CD4-positive, CD25-positive, alpha-beta regulatory T cell (primary cell): ENCODE measurements at regions not wholly inside any gene's neighbourhood (a gene's known extent, or its start where the extent isn't known, plus 50 kb on each side); places are given as distances from the start of the nearest gene placed in this dataset.

ENCODE experiments used
- ATAC-seq, 2 donors: fragments of 150-1000 bp; cut with Tn5 transposase; one replicate each; pipeline ENCODE4 v1.10.0; 2021; ENCODE audit warnings: low read depth in 2 of 2, moderate number of reproducible peaks in 2 of 2, moderate library complexity in 1 of 2
- DNase-seq, 3 donors: peaks; one replicate each; pipeline versions ENCODE4 v3.0.0 to v3.0.0-alpha.2; 2012 to 2022; ENCODE audit warnings: mixed read lengths in 1 of 3
- H3K27ac ChIP-seq: one replicate; pipeline ENCODE4 v1.7.0; 2013; ENCODE audit warnings: mild to moderate bottlenecking, low read length; ENCODE audit not compliant: insufficient read depth, poor library complexity, severe bottlenecking
- H3K27me3 ChIP-seq: one replicate; pipeline ENCODE4 v1.7.0; 2013; ENCODE audit warnings: low read length; ENCODE audit not compliant: control insufficient read depth, insufficient read depth
- H3K36me3 ChIP-seq: one replicate; pipeline ENCODE4 v1.7.0; 2013; ENCODE audit warnings: mild to moderate bottlenecking, low read length, moderate library complexity; ENCODE audit not compliant: control insufficient read depth, insufficient read depth
- H3K4me1 ChIP-seq: 2 replicates; pipeline ENCODE4 v1.7.0; 2013; ENCODE audit warnings: mild to moderate bottlenecking, low read length; ENCODE audit not compliant: insufficient read depth, control insufficient read depth, poor library complexity, severe bottlenecking
- H3K4me3 ChIP-seq: one replicate; pipeline ENCODE4 v1.7.0; 2013; ENCODE audit warnings: low read depth, mild to moderate bottlenecking, low read length, moderate library complexity
- H3K9me3 ChIP-seq, 2 experiments: 1 replicate in 1 of 2; 2 replicates in 1 of 2; pipeline ENCODE4 v1.7.0; 2013; ENCODE audit warnings: low read length in 2 of 2, mild to moderate bottlenecking in 1 of 2, moderate library complexity in 1 of 2; ENCODE audit not compliant: control insufficient read depth in 2 of 2
- H3K27ac Mint-ChIP-seq, 3 donors: one replicate each; pipeline ENCODE4 v1.8.0; 2020 to 2022; ENCODE audit warnings: mild to moderate bottlenecking in 3 of 3, mixed read lengths in 3 of 3, moderate library complexity in 2 of 3
- H3K27me3 Mint-ChIP-seq: one replicate; pipeline ENCODE4 v1.8.0; 2022; ENCODE audit warnings: mild to moderate bottlenecking, mixed read lengths
- H3K36me3 Mint-ChIP-seq: one replicate; pipeline ENCODE4 v1.8.0; 2020; ENCODE audit warnings: mixed read lengths
- H3K4me1 Mint-ChIP-seq, 4 donors: one replicate each; pipeline ENCODE4 v1.8.0; 2020 to 2022; ENCODE audit warnings: mixed read lengths in 4 of 4, mild to moderate bottlenecking in 1 of 4
- H3K4me3 Mint-ChIP-seq, 4 donors: one replicate each; pipeline ENCODE4 v1.8.0; 2020 to 2022; ENCODE audit warnings: mild to moderate bottlenecking in 4 of 4, mixed read lengths in 4 of 4, moderate library complexity in 3 of 4
- H3K9me3 Mint-ChIP-seq, 7 donors: one replicate each; pipeline ENCODE4 v1.8.0; 2020 to 2022; ENCODE audit warnings: mixed read lengths in 7 of 7, mild to moderate bottlenecking in 3 of 7, moderate library complexity in 2 of 7

GRCh38 chr6:33914645-33915044 lies 110.8 kb upstream of the MLN start:
- no peaks in the 10 kb centered on the region for H3K9me3 ChIP-seq
- Mint-ChIP-seq H3K27me3 (no peaks in the 10 kb centered on the region), H3K4me3 (peak overlapping the region; percentile 33 to 81 (median 58)), H3K27ac (peak overlapping the region; percentile 78 to 92 (median 80)), H3K4me1 (peaks cover 9 to 44% (median 27%) of the 10 kb centered on the region in 4 donors), H3K36me3 (no peaks in the 10 kb centered on the region), H3K9me3 (no peaks in the 10 kb centered on the region)
- no peaks in the 10 kb centered on the region for H3K27me3 ChIP-seq
- ATAC-seq (peak; percentile 76 to 85), DNase-seq (peak in 2 of 3 donors; percentile 29 to 64)
- peak overlapping the region; percentile 44 for H3K27ac ChIP-seq
- peak overlapping the region; percentile 47 for H3K4me3 ChIP-seq
- H3K4me1 ChIP-seq = peaks cover 24% of the 10 kb centered on the region
- no peaks in the 10 kb centered on the region for H3K36me3 ChIP-seq

GRCh38 chr6:33912195-33912594 lies 108.4 kb upstream of the MLN start:
- Histone ChIP-seq H3K27ac (no peak overlapping the region), H3K9me3 (no peaks in the 10 kb centered on the region), H3K27me3 (no peaks in the 10 kb centered on the region), H3K4me3 (no peak overlapping the region), H3K36me3 (no peaks in the 10 kb centered on the region), H3K4me1 (peaks cover 27% of the 10 kb centered on the region)
- Mint-ChIP-seq H3K4me3 (peak overlapping the region in 2 of 4 donors; percentile 35 to 60), H3K27me3 (no peaks in the 10 kb centered on the region), H3K4me1 (peaks cover 9 to 59% (median 32%) of the 10 kb centered on the region in 4 donors), H3K36me3 (no peaks in the 10 kb centered on the region), H3K27ac (peak overlapping the region in 2 of 3 donors; percentile 76 to 81), H3K9me3 (no peaks in the 10 kb centered on the region)
- no peak for DNase-seq
- ATAC-seq = no peak

DNA sequence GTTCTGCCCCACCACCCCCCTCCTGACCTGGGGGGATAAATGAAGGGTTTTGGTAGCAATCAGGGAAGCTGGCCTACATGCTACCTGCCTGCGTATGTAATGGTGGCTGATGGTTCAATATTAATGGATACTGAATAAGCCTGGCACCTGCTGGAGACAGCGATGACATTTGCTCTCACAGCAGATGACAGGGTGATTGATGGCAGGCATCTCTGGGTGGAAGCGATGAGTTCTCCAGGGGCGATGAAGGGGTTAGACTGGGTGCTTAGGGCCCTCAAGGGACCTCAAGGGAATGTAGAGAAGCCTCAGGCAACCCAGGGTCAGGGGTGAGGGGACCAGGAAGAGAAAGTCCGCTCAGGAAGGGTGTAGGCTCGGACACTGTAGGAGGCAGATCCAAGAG lies 107.7 kb upstream of the MLN start:
- Histone ChIP-seq H3K4me3 (no peak overlapping the region), H3K27ac (no peak overlapping the region), H3K27me3 (no peaks in the 10 kb centered on the region), H3K4me1 (peaks cover 35% of the 10 kb centered on the region), H3K9me3 (no peaks in the 10 kb centered on the region), H3K36me3 (no peaks in the 10 kb centered on the region)
- Mint-ChIP-seq H3K4me3 (no peak overlapping the region), H3K36me3 (no peaks in the 10 kb centered on the region), H3K27me3 (no peaks in the 10 kb centered on the region), H3K9me3 (no peaks in the 10 kb centered on the region), H3K4me1 (peaks cover 9 to 66% (median 38%) of the 10 kb centered on the region in 4 donors), H3K27ac (peak overlapping the region; percentile 2 to 85 (median 71))
- DNase-seq = no peak
- ATAC-seq = no peak

DNA sequence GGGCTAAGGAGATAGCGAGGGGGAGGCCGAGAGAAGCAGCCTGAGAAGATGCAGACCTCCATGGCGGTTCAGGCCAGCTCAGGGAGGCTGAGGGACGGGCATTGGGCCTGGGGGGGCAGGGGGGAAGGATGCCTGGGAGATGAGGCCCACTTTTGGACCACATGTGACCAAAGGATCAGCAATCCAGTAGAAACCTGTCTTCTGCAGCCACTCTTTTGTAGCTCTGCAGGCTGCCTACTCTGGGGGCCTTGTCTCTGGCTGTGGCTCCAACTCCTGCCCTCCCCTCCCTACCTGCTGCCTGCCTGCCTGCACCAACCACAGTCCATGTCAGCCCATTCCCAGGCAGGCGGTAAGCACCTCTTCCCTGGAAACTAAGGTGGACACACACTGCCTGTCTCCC lies 106.8 kb upstream of the MLN start:
- no peaks in the 10 kb centered on the region for H3K36me3 ChIP-seq
- no peaks in the 10 kb centered on the region for H3K27me3 Mint-ChIP-seq
- H3K9me3 Mint-ChIP-seq = no peaks in the 10 kb centered on the region
- peaks cover 14 to 71% (median 46%) of the 10 kb centered on the region in 4 donors for H3K4me1 Mint-ChIP-seq
- no peak overlapping the region for H3K27ac ChIP-seq
- no peak overlapping the region for H3K27ac Mint-ChIP-seq
- H3K27me3 ChIP-seq = no peaks in the 10 kb centered on the region
- ATAC-seq = no peak
- H3K4me3 Mint-ChIP-seq = no peak overlapping the region
- H3K4me1 ChIP-seq = peaks cover 43% of the 10 kb centered on the region
- no peaks in the 10 kb centered on the region for H3K36me3 Mint-ChIP-seq
- H3K9me3 ChIP-seq = no peaks in the 10 kb centered on the region
- H3K4me3 ChIP-seq = no peak overlapping the region
- DNase-seq = no peak

DNA sequence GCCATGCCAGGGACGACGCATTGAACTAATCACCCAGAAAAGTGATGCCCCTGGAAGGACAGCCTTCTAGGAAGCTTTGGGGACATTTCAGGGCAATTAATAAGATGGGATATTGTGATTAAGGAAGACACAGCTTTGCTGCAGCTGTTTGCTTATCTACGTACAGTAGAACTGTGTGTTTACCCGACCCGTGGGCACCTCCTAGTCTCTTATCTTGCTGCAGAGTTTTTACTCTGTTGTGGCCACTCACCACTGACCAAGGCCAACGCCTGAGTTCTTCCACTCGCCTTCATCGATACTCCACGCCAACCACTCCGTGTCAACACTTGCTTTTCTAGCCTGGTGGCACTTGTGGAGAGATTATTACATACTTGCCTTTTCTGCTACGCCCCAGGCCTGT lies 105.9 kb upstream of the MLN start:
- Mint-ChIP-seq H3K27ac (peak overlapping the region in 1 of 3 donors; percentile 55), H3K36me3 (no peaks in the 10 kb centered on the region), H3K27me3 (peaks cover 3% of the 10 kb centered on the region), H3K9me3 (no peaks in the 10 kb centered on the region), H3K4me1 (peaks cover 19 to 71% (median 49%) of the 10 kb centered on the region in 4 donors), H3K4me3 (no peak overlapping the region)
- Histone ChIP-seq H3K4me3 (no peak overlapping the region), H3K9me3 (no peaks in the 10 kb centered on the region), H3K27ac (no peak overlapping the region), H3K27me3 (no peaks in the 10 kb centered on the region), H3K4me1 (peaks cover 44% of the 10 kb centered on the region), H3K36me3 (no peaks in the 10 kb centered on the region)
- DNase-seq (no peak), ATAC-seq (no peak)

DNA sequence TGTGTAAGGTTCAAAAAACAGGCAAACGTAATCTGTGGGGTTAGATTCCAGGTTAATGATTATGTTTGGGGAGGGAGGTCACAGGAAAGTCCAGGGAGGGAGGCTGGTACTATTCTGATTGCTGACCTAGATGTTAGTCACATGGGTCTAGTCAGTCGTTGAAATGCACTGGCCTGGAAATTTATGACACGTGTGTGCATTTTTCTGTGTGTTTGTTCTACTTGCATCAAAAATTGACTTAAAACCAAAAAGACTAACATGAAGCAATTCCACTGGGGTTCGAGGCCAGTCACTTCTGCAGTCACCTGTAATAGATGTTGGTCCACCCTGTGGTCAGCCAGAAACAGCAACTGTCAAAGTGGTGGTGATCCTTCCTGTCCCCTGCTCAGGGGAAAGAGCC lies 104.2 kb upstream of the MLN start:
- peaks cover 43% of the 10 kb centered on the region for H3K4me1 ChIP-seq
- H3K4me3 Mint-ChIP-seq = peak overlapping the region in 1 of 4 donors; percentile 9

GRCh38 chr6:33907227-33907626 lies 103.4 kb upstream of the MLN start:
- Mint-ChIP-seq H3K27ac (peak overlapping the region; percentile 72 to 96 (median 92)), H3K4me1 (peaks cover 16 to 73% (median 52%) of the 10 kb centered on the region in 4 donors), H3K36me3 (no peaks in the 10 kb centered on the region), H3K27me3 (peaks cover 4% of the 10 kb centered on the region), H3K9me3 (no peaks in the 10 kb centered on the region), H3K4me3 (peak overlapping the region in 2 of 4 donors; percentile 55 to 59)
- Histone ChIP-seq H3K9me3 (no peaks in the 10 kb centered on the region), H3K27ac (peak overlapping the region; percentile 72), H3K4me3 (no peak overlapping the region), H3K36me3 (no peaks in the 10 kb centered on the region), H3K27me3 (no peaks in the 10 kb centered on the region), H3K4me1 (peaks cover 43% of the 10 kb centered on the region)
- DNase-seq (no peak), ATAC-seq (no peak)

More for the DNA sequence above, 104.2 kb upstream of the MLN start:
- Histone ChIP-seq H3K36me3 (no peaks in the 10 kb centered on the region), H3K9me3 (no peaks in the 10 kb centered on the region), H3K4me3 (no peak overlapping the region), H3K27me3 (no peaks in the 10 kb centered on the region), H3K27ac (no peak overlapping the region)
- peaks cover 4% of the 10 kb centered on the region for H3K27me3 Mint-ChIP-seq
- H3K27ac Mint-ChIP-seq = peak overlapping the region in 1 of 3 donors; percentile 92
- no peak for DNase-seq
- no peaks in the 10 kb centered on the region for H3K36me3 Mint-ChIP-seq
- no peak for ATAC-seq
- no peaks in the 10 kb centered on the region for H3K9me3 Mint-ChIP-seq
- H3K4me1 Mint-ChIP-seq = peaks cover 16 to 71% (median 50%) of the 10 kb centered on the region in 4 donors

DNA sequence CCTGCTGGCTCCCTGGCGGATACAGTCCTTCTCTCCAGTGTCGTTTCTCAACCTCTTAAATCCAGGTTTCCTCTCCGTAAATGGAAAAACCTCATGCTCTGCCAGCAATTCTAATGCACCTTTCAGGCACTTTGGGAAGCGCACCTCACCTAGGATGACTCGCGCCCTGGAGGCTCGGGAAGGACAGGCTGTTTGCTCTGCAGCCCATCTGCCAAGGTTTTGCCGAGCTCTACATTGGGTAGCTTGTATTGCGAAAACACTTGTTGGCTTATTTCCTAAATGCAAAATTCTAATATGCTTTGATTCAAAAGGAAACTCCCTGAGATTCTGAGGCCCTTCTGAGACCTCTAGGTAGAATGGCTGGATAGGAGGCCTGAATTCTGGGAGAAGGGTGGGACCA lies 102.6 kb upstream of the MLN start:
- H3K27me3 ChIP-seq = no peaks in the 10 kb centered on the region
- Mint-ChIP-seq H3K36me3 (no peaks in the 10 kb centered on the region), H3K4me1 (peaks cover 22 to 79% (median 51%) of the 10 kb centered on the region in 4 donors), H3K27me3 (peaks cover 4% of the 10 kb centered on the region), H3K9me3 (no peaks in the 10 kb centered on the region), H3K4me3 (peak overlapping the region in 2 of 4 donors; percentile 67 to 84), H3K27ac (peak overlapping the region; percentile 91 to 99 (median 92))
- H3K36me3 ChIP-seq = no peaks in the 10 kb centered on the region
- no peaks in the 10 kb centered on the region for H3K9me3 ChIP-seq
- ATAC-seq = no peak
- H3K4me3 ChIP-seq = no peak overlapping the region
- no peak for DNase-seq
- H3K4me1 ChIP-seq = peaks cover 43% of the 10 kb centered on the region
- peak overlapping the region; percentile 72 for H3K27ac ChIP-seq
